HEK293 (cell line): ENCODE measurements at regions not wholly inside any gene's neighbourhood (a gene's known extent, or its start where the extent isn't known, plus 50 kb on each side); places are given as distances from the start of the nearest gene placed in this dataset.

ENCODE experiments used
- TCF7L2 ChIP-seq: IDR thresholded peaks from 2 replicates; pipeline ENCODE4 v1.6.1; 2011; ENCODE audit warnings: low read depth, mild to moderate bottlenecking, inconsistent platforms, low read length, moderate library complexity, borderline replicate concordance
- ZBTB17 ChIP-seq: fragments of 450-650 bp; formaldehyde crosslinking; IDR thresholded peaks from 2 replicates; pipeline ENCODE4 v1.5.1; 2016; ENCODE audit warnings: missing biosample characterization, missing genetic modification characterization
- ZNF121 ChIP-seq: fragments of 450-650 bp; formaldehyde crosslinking; IDR thresholded peaks from 2 replicates; pipeline ENCODE4 v1.5.1; 2016; ENCODE audit warnings: missing biosample characterization, missing genetic modification characterization
- ZNF311 ChIP-seq: fragments of 450-650 bp; formaldehyde crosslinking; IDR thresholded peaks from 2 replicates; pipeline ENCODE4 v1.5.1; 2017; ENCODE audit warnings: missing biosample characterization, missing genetic modification characterization, borderline replicate concordance
- ZNF473 ChIP-seq: fragments of 450-650 bp; formaldehyde crosslinking; IDR thresholded peaks from 2 replicates; pipeline ENCODE4 v1.5.1; 2017; ENCODE audit warnings: missing biosample characterization, missing genetic modification characterization
- ZNF624 ChIP-seq: fragments of 450-650 bp; formaldehyde crosslinking; IDR thresholded peaks from 2 replicates; pipeline ENCODE4 v1.5.1; 2017; ENCODE audit warnings: missing biosample characterization, missing genetic modification characterization
- ZNF777 ChIP-seq: fragments of 450-650 bp; formaldehyde crosslinking; IDR thresholded peaks from 2 replicates; pipeline ENCODE4 v1.5.1; 2017; ENCODE audit warnings: missing biosample characterization, missing genetic modification characterization, borderline replicate concordance
- TF ChIP-seq, protein P1 (sequence below): sonication (generic); formaldehyde crosslinking; IDR thresholded peaks from 2 replicates; pipeline ENCODE4 v1.8.1; 2022; ENCODE audit warnings: mild to moderate bottlenecking, moderate library complexity, missing genetic modification reagents
- TF ChIP-seq, protein P2 (sequence below): fragments of 450-650 bp; formaldehyde crosslinking; IDR thresholded peaks from 2 replicates; pipeline ENCODE4 v1.5.1; 2016; ENCODE audit warnings: missing biosample characterization, missing genetic modification characterization

DNA sequence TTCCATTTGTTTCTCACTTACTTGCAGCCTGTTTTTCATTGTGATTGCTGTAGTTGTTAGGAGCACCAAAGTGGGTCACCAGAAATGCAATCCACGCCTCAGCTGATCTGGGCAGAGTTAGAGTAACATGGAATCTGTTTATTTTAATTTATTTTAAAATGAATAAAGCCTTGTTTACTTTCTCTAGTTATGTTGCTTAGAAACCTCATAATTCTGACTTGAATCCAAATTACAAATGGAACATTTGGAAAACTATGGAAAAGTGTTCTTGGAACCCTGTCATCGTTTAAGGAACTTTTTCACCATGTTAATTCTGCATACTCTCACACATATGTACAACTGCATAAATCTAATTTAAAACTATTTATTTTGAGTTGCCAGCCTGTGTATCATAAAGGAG lies 92.2 kb upstream of the DAAM1 start:
- TF ChIP-seq, protein P1, sequence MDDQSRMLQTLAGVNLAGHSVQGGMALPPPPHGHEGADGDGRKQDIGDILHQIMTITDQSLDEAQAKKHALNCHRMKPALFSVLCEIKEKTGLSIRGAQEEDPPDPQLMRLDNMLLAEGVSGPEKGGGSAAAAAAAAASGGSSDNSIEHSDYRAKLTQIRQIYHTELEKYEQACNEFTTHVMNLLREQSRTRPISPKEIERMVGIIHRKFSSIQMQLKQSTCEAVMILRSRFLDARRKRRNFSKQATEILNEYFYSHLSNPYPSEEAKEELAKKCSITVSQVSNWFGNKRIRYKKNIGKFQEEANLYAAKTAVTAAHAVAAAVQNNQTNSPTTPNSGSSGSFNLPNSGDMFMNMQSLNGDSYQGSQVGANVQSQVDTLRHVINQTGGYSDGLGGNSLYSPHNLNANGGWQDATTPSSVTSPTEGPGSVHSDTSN (CRISPR knock-in tag) = no peak
- TF ChIP-seq ZNF311 (tag by site-specific recombination) (no peak), TCF7L2 (no peak), ZNF777 (tag by site-specific recombination) (no peak), ZNF624 (tag by site-specific recombination) (no peak), ZBTB17 (tag by site-specific recombination) (no peak), ZNF473 (tag by site-specific recombination) (no peak), ZNF121 (no peak)
- TF ChIP-seq, protein P2, sequence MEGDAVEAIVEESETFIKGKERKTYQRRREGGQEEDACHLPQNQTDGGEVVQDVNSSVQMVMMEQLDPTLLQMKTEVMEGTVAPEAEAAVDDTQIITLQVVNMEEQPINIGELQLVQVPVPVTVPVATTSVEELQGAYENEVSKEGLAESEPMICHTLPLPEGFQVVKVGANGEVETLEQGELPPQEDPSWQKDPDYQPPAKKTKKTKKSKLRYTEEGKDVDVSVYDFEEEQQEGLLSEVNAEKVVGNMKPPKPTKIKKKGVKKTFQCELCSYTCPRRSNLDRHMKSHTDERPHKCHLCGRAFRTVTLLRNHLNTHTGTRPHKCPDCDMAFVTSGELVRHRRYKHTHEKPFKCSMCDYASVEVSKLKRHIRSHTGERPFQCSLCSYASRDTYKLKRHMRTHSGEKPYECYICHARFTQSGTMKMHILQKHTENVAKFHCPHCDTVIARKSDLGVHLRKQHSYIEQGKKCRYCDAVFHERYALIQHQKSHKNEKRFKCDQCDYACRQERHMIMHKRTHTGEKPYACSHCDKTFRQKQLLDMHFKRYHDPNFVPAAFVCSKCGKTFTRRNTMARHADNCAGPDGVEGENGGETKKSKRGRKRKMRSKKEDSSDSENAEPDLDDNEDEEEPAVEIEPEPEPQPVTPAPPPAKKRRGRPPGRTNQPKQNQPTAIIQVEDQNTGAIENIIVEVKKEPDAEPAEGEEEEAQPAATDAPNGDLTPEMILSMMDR (tag by site-specific recombination) = no peak
